HG03064 (cell line): ENCODE measurements at regions not wholly inside any gene's neighbourhood (a gene's known extent, or its start where the extent isn't known, plus 50 kb on each side); places are given as distances from the start of the nearest gene placed in this dataset.

ENCODE experiments used
- ATAC-seq: cut with Tn5 transposase; IDR thresholded peaks from one replicate; pipeline ENCODE4 v1.9.1; 2021; ENCODE audit warnings: low read depth; ENCODE audit not compliant: unreplicated experiment

DNA sequence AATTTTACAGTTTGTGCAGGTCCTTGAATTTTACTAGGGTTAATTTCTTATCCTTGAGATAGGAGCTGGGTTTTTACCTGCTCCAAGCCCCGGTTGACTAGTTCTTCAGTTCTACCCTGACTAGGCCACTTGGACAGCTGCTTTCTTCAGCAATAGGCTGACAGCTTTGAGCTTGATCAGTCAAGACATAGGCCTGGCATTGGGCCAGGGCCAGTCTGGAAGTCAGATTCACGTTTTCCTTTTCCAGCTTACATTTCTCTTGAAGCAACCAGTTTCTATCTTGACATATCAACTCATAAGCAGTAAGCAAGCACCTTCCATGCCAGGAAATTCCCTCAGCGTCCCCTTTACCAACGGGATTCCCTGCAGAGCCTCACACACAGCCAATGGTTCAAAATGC is 63.7 kb upstream of the AJAP1 start:
- no peak for ATAC-seq

DNA sequence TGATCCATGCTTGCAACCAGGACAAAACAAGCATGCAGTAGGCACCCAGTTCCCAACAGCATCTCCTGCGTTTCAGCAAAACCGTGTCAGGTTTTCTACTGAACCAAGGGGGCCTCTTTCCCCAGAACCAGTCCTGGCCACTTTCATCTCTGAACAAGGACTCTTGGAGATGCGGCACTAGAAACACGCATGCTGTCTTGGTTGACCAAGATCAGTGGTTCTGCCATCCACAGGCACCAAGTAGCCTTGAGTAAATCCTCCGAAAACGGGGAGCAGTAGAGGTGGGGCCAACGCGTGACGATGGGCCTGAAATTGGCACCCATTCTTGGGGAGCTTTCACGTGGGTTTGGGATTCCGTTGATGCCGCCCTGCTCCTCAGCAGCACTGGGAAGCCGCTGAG is 62.5 kb upstream of the AJAP1 start:
- ATAC-seq = no peak

DNA sequence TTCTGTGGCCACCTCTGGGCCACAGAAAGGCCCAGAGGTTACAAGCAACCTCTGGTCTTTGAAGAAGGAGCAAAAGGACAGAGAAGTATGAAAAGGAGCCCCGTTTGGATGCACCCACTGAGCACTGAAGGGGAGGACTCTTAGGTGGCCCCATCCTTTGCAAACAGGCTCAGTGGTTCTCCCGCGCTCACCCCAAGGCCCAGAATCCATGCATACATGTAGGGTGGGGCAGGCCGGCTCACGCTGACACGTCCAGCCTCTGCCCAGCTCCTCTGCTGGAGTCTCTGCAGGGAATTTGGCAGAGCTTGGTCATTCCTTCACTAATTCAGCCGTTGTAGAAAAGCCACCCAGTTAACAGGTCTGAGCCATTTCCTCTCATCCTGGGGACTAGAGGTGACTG is 61.3 kb upstream of the AJAP1 start:
- no peak for ATAC-seq

DNA sequence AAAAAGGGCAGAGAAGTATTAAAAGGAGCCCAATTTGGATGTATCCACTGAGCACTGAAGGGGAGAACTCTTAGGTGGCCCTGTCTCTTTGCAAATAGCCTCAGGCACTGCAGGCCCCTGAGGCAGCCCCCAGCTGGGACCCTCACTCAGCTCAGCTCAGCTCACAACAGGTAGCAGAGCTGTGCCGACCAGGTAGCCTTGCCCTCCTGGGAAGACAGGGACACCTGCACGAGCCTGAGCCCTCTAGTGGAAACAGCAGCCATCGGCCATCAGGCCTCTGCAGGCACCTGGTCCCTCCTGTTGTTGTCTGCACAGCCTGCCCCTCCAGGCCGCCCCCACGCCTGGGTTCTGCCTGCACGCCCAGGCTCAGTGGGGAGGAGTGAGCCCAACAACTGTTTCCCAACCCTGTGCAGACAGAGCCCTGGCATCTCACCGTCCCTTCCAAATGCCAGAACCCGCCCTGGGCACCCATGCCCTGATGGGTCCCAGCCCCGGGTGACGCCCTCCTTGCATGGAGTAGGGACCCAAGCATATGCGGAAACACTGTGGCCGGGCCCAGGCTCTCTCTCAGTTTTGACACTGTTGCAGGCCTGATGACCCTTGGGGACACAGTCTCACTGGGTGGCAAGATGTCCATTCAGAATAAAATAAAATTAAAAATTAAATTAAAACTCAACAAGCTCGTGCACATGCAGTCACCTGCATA is 60.0 kb upstream of the AJAP1 start:
- ATAC-seq = no peak

DNA sequence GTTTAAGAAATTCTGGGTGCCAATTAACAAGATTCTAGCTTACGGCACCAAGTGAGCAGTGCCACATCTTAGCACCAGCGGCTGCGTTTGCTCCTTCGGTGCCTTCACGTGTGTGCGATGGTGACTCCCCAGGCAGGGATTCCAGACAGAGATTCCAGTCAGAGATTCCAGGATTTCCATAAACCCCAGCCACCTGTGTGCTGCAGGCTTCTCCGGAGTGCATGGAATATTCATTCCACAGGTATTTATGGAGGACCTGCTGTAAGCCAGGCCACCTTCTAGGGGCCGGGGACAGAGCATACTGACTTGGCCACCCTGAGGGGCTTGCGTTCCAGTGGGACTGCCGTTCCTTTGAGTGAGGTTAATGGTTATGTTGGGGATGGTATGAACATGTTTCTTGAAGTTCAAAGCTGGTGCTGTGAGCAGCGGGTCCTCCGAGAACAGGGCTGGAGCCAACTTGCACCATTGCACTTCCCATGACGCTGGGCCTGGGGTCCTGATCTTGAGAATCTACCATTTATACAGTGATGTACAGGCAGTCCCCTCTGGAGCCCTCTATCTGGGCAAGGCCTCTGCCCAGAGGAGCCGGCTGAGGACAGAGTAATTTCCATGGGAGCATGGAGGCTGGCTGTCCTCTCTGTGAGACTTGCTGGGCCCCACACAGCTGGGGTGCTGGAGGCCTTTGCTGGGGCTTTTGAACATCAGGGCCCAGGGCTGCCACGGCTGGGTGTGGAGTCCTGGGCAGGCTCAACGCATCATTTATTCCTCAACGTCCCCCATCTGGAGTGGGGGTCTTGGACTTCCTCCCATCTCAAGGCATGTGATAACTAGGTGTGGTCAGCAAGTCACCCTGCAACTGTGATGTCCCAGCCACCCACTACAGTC is 58.8 kb upstream of the AJAP1 start:
- ATAC-seq = no peak

DNA sequence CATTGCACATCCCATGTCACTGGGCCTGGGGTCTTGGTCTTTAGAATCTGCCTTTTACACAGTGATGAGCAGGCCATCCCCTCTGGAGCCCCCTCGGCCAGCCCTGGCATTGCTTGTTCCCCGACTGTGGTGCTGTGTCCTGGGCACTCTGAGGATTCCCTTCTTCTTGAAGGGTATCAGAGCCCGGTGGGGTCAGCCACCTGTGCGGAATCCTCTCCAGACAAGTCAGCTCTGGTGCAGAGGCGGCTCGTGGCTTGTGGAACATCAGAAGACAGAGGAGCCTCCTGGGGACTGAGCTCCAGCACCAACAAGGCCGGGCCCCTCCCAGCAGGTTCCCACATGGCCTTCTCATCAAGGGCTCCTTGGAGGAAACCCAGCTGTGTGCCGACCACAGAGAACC is 57.9 kb upstream of the AJAP1 start:
- ATAC-seq = no peak

DNA sequence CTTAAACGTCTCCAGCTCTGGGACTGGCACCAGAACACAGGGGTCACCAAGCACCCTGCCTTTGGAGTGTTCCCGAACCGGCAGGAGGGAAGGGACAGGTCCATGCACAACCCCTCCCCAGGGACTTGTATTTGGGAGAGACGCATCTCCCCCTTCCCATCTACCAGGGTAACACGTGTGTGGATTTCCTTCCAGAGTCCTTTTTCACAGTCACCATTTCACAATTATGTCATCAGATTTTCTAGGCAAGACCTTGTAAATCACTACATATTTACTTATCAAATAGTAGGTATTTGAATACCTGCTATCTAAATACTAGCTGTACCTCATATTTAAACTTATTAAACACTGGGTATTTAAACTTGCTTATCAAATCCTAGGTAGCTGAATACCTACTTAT is 57.4 kb upstream of the AJAP1 start:
- no peak for ATAC-seq

DNA sequence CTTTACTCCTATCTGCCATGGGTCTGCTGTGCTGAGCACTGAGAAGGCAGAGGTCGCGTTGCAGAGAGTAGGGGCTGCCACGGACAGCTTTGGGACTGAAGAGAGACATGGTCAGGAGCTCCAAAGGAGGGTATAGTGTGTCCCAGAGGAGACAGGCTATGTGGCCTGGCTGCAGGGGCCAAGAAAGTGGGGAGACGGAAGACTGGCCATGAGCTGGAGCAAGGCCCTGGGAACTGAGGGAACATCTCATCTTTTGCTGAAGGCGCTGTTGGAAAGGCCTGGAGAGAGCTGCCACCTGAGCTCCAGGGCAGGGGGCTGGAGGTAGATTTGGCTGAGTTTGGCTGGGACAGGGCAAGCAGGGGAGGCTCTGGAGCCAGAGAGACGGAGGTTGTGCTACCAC is 55.8 kb upstream of the AJAP1 start:
- ATAC-seq = no peak

DNA sequence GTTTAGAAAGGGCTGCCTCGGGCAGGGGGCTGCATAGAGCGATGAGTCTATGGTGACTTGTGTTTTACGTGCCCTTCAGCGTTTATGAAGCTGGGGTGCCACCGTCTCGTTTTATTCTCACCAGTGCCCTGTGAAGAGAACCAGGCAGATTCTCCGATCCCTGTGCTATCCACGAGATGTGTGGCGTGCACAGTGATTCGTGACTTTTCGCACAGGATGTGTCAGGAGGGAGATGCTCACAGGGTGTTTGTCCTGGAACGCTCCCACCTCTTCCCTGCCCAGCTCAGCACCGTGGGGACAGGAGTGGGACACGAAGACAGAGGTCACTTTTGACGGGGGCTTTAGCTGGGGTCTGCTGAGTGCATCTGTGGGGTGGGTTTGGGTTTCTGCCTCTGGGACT is 54.9 kb upstream of the AJAP1 start:
- no peak for ATAC-seq

DNA sequence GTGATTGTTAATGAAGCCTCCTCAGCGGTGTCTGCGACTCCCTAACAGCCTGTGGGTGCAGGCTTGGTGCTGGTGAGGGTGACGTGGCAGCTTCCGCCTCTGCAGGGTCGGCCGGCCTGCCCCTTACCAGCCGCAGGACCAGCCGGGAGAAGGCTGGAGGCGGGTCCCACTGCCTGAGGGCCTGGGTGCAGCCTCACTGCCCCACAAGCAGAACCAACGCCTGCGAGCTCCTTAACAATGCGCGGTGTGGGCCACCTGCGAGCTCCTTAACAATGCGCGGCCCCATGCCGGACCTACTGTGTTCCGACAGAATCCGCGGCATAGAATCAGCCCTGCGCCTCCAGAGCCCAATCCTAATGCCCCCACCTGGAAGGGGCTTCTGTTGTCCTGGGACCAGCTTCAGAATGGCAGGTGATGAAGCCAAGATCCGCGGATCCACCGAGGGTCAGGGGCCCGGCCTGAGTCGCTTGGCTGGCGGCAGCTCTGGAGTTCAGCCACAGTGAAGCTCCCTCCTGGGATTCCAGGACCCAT is 54.4 kb upstream of the AJAP1 start:
- no peak for ATAC-seq

DNA sequence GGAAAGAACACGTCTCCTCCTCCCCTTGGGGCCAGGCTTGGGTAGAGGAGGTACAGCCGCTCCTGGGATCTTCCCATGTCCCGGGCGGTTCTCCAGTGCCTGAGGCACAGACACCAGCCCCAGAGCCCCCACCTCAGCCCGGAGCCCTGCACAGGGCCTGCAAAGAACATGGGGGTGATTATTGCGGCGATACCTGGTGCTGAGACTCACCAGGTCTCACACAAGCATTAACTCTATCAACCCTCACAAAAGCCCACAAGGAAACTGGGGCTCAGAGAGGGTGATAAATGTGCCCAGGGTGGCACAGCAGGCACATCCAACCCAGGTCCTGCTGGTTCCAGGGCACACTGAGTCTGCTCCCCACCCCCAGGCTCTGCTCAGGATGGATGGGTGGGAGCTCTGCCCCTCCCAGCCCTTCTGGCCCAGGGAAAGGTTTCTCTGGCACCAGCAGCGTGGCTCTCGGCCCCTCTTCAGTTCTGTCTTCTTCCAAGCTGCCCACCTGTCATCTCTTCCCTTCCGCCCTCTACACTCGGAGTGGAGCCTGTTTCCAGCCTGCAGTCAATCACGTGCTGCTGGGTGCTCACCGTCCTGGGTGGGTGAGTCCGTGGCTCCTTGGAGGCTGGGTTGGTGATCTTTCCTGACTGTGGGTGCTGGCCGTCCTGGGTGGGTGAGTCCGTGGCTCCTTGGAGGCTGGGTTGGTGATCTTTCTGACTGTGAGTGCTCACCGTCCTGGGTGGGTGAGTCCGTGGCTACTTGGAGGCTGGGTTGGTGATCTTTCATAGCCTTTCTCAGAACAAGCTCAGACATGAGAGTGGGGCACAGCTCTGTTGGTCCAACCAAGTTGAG is 53.6 kb upstream of the AJAP1 start:
- no peak for ATAC-seq

DNA sequence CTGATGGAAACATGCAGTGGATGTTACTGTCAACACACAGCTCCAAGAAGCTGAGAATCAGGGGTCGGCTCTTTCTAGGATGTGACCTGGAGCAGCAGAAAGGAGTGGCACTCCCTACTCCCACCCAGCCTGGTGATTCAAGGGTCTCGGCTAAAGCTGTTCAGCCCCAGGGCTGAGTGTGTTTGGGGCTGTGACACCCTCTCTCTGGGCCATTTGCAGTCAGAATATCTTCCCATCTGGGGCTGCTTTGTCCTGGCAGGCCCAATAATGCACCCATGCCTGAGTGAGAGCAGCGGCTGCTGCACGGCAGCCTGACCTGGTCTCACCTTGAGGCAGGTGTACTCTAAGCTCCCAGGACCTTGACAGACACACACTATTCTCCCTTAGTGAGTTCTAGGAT is 52.5 kb upstream of the AJAP1 start:
- no peak for ATAC-seq

DNA sequence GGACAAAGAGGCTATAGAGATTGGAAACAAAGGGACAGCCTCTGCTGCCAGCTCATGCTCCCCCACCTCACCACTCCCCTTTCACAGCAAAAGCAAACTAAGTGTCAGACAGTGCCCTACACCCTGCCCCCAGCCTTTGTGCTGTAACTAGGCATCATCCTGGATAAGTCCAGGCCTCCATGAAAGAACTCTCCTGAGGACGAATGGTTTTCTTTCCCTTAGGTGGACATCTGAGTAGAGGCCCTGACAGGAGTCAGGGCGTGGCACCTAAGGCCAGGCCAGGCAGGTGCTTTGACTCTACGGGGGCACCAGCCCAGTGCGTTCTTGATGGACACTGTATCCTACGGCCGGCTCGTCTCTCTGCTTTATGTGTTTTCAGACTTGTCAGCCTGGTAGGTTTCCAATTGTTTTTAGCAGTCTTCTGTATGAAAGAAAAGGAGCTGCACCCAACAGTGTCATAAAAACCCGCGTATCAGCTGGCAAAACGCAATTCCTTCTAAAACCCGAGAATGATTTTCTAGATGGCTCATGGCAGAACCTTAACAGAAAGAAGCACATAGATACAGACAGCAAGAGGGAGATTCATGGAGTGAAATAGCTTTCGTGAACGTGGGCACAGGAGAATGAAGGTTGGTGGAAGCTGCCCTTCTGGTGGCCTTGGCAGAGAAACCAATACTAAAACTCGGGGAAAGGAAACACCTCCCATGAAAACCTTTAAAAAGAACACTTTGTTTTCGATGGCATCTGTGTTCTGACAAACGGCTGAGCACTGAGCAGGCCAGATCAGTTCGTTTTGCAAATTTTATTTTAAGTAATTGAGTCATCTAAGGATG is 51.7 kb upstream of the AJAP1 start:
- no peak for ATAC-seq

DNA sequence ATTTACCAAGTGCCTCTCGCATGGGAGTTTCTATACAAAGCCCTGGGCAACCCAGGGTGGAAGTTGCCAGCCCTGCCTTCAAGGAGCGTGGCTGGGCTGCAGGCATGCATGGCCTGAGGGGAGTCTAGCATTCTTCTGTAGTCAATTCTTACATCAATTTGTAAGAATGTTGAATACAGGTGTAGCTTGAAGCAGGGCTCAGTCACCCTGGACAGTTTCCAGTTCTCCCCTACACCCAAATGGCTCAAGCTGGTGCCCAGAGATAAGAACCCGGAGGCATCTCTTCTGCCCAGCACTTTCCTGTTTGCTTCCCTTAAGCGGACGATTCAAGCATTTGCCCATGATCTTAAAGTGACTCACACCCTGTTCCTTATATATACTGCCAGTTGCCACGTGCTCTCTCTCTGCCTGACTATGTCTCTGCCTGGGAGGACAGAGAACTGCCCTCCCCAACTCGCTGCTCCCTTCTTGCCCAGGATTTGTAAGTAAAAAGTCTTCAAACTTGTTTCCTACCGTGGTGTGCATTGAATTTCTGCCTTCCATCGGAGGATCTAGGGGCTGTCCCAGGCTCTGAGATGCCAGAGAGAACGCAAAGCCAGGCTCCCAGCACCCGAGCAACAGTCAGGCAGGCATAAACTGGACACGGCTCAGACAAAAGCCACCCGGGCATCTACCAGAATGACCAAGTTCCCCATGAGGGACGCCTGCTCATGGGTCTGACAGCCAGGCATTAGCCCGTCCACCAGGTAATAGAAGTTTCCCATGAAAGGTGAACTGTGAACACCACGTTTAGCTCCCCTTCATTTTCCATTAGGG is 50.9 kb upstream of the AJAP1 start:
- ATAC-seq = no peak
